CD4-positive, alpha-beta T cell (primary cell): ENCODE measurements at regions not wholly inside any gene's neighbourhood (a gene's known extent, or its start where the extent isn't known, plus 50 kb on each side); places are given as distances from the start of the nearest gene placed in this dataset.

Experiments used
- ATAC-seq: fragments of 200-7000 bp; cut with Tn5 transposase; one replicate; pipeline ENCODE4 v1.10.0; 2022; ENCODE audit warnings: mild to moderate bottlenecking; ENCODE audit not compliant: poor library complexity
- CTCF ChIA-PET: fragments of 350-600 bp; sonication (Branson Sonifier 250); formaldehyde crosslinking; loops from one replicate; lab custom pipeline; 2021; ENCODE audit warnings: antibody characterized with exemption, inconsistent platforms; lab: Charles Lee
- POLR2A ChIA-PET: fragments of 350-600 bp; sonication (Branson Sonifier 250); formaldehyde crosslinking; loops from one replicate; lab custom pipeline; 2021; ENCODE audit warnings: antibody characterized with exemption, inconsistent platforms; lab: Charles Lee
- DNase-seq, 14 experiments: peaks; one replicate each; pipeline ENCODE4 v3.0.0-alpha.2; 2013 to 2020; ENCODE audit warnings: mixed read lengths in 2 of 14
- H3K27ac ChIP-seq, 2 donors: one replicate each; pipeline versions ENCODE4 v1.5.1 to v1.7.0; 2013; ENCODE audit warnings: low read length in 2 of 2, low read depth in 1 of 2, mild to moderate bottlenecking in 1 of 2
- H3K27me3 ChIP-seq, 2 experiments: 1 replicate in 1 of 2; 2 replicates in 1 of 2; pipeline versions ENCODE4 v1.6.1 to v1.7.0; 2013; ENCODE audit warnings: low read length in 2 of 2, control low read depth in 1 of 2, mild to moderate bottlenecking in 1 of 2, moderate library complexity in 1 of 2; ENCODE audit not compliant: insufficient read depth in 2 of 2, control insufficient read depth in 1 of 2
- H3K36me3 ChIP-seq: one replicate; pipeline ENCODE4 v1.6.1; 2013; ENCODE audit warnings: low read length, control low read depth; ENCODE audit not compliant: insufficient read depth
- H3K4me1 ChIP-seq: one replicate; pipeline ENCODE4 v1.6.1; 2013; ENCODE audit warnings: low read length, control low read depth; ENCODE audit not compliant: insufficient read depth
- H3K4me3 ChIP-seq: one replicate; pipeline ENCODE4 v1.5.1; 2013; ENCODE audit warnings: mild to moderate bottlenecking, low read length, moderate library complexity
- H3K9me3 ChIP-seq, 2 experiments: 1 replicate in 1 of 2; 2 replicates in 1 of 2; pipeline versions ENCODE4 v1.6.1 to v1.7.0; 2013; ENCODE audit warnings: low read length in 2 of 2, mild to moderate bottlenecking in 2 of 2, control low read depth in 1 of 2, moderate library complexity in 1 of 2; ENCODE audit not compliant: control insufficient read depth in 1 of 2, insufficient read depth in 1 of 2
- H3K27ac Mint-ChIP-seq: one replicate; pipeline ENCODE4 v1.8.0; 2020; ENCODE audit warnings: mixed read lengths
- H3K27me3 Mint-ChIP-seq: one replicate; pipeline ENCODE4 v1.8.0; 2021; ENCODE audit warnings: mixed read lengths
- H3K36me3 Mint-ChIP-seq: one replicate; pipeline ENCODE4 v1.8.0; 2021; ENCODE audit warnings: low read depth, mixed read lengths
- H3K4me1 Mint-ChIP-seq: one replicate; pipeline ENCODE4 v1.8.0; 2021; ENCODE audit warnings: low read depth, mixed read lengths
- H3K4me3 Mint-ChIP-seq: one replicate; pipeline ENCODE4 v1.8.0; 2020; ENCODE audit warnings: mild to moderate bottlenecking, mixed read lengths
- H3K9me3 Mint-ChIP-seq: one replicate; pipeline ENCODE4 v1.8.0; 2020; ENCODE audit warnings: mixed read lengths
- intact Hi-C, 2 experiments: fragments of 100-400 bp; cut with DNase I in 1 of 2; cut with micrococcal nuclease in 1 of 2; formaldehyde crosslinking; loops; one replicate each; pipeline versions ENCODE4 v1.15.1 to v1.9.0; 2023 to 2025; cut with DNase I, micrococcal nuclease
- TF ChIP-seq, protein P1 (sequence below): fragments of 200-600 bp; IDR thresholded peaks from one replicate; pipeline ENCODE4 v1.8.0; 2022; ENCODE audit warnings: antibody characterized with exemption, mild to moderate bottlenecking

- DNase-seq (no peak), ATAC-seq (no peak)
- no peaks in the 10 kb centered on the region for H3K36me3 Mint-ChIP-seq
- no peak overlapping the region for H3K4me3 Mint-ChIP-seq
- no peaks in the 10 kb centered on the region for H3K27me3 Mint-ChIP-seq
- TF ChIP-seq, protein P1, sequence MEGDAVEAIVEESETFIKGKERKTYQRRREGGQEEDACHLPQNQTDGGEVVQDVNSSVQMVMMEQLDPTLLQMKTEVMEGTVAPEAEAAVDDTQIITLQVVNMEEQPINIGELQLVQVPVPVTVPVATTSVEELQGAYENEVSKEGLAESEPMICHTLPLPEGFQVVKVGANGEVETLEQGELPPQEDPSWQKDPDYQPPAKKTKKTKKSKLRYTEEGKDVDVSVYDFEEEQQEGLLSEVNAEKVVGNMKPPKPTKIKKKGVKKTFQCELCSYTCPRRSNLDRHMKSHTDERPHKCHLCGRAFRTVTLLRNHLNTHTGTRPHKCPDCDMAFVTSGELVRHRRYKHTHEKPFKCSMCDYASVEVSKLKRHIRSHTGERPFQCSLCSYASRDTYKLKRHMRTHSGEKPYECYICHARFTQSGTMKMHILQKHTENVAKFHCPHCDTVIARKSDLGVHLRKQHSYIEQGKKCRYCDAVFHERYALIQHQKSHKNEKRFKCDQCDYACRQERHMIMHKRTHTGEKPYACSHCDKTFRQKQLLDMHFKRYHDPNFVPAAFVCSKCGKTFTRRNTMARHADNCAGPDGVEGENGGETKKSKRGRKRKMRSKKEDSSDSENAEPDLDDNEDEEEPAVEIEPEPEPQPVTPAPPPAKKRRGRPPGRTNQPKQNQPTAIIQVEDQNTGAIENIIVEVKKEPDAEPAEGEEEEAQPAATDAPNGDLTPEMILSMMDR: no peak
- H3K27ac Mint-ChIP-seq: no peak overlapping the region
- Histone ChIP-seq H3K36me3 (no peaks in the 10 kb centered on the region), H3K27ac (no peak overlapping the region), H3K27me3 (no peaks in the 10 kb centered on the region), H3K4me3 (no peak overlapping the region), H3K4me1 (no peaks in the 10 kb centered on the region), H3K9me3 (no peaks in the 10 kb centered on the region)
- intact Hi-C loops: no loop called here
- H3K9me3 Mint-ChIP-seq: no peaks in the 10 kb centered on the region
- POLR2A ChIA-PET: no interaction called here
- no peaks in the 10 kb centered on the region for H3K4me1 Mint-ChIP-seq
- CTCF ChIA-PET: no interaction called here
These were observed 108.4 kb upstream of the PALS2 start for GRCh38 chr7:24464861-24465260.

- intact Hi-C loops: no loop called here
- H3K4me1 Mint-ChIP-seq: no peaks in the 10 kb centered on the region
- H3K27me3 ChIP-seq: no peaks in the 10 kb centered on the region
- no peak overlapping the region for H3K4me3 Mint-ChIP-seq
- DNase-seq (no peak), ATAC-seq (no peak)
- CTCF ChIA-PET: no interaction called here
- H3K27ac ChIP-seq: no peak overlapping the region
- H3K36me3 ChIP-seq: no peaks in the 10 kb centered on the region
- POLR2A ChIA-PET: interaction anchor here (0.6 kb wide), 1 partner anchor 9 kb away, joined by 3 read pairs; no protein-coding TSS in a partner anchor
- no peaks in the 10 kb centered on the region for H3K9me3 Mint-ChIP-seq
- H3K36me3 Mint-ChIP-seq: no peaks in the 10 kb centered on the region
- TF ChIP-seq, protein P1: no peak
- no peaks in the 10 kb centered on the region for H3K9me3 ChIP-seq
- H3K27ac Mint-ChIP-seq: no peak overlapping the region
- no peaks in the 10 kb centered on the region for H3K27me3 Mint-ChIP-seq
- H3K4me1 ChIP-seq: no peaks in the 10 kb centered on the region
- H3K4me3 ChIP-seq: no peak overlapping the region
These were observed 107.0 kb upstream of the PALS2 start for GRCh38 chr7:24466168-24466768.

GRCh38 chr7:24469118-24469517 is 104.1 kb upstream of the PALS2 start:
- ChIA-PET POLR2A (no interaction called here), CTCF (interaction anchor here (0.6 kb wide), 1 partner anchor 11 kb away, joined by 3 read pairs; no protein-coding TSS in a partner anchor)
- no peaks in the 10 kb centered on the region for H3K4me1 Mint-ChIP-seq
- Histone ChIP-seq H3K27ac (no peak overlapping the region), H3K9me3 (no peaks in the 10 kb centered on the region), H3K4me3 (no peak overlapping the region), H3K4me1 (no peaks in the 10 kb centered on the region), H3K27me3 (no peaks in the 10 kb centered on the region), H3K36me3 (no peaks in the 10 kb centered on the region)
- no peak overlapping the region for H3K4me3 Mint-ChIP-seq
- intact Hi-C loops: no loop called here
- H3K27ac Mint-ChIP-seq: no peak overlapping the region
- ATAC-seq (no peak), DNase-seq (no peak)
- no peaks in the 10 kb centered on the region for H3K36me3 Mint-ChIP-seq
- TF ChIP-seq, protein P1: no peak
- H3K27me3 Mint-ChIP-seq: no peaks in the 10 kb centered on the region
- no peaks in the 10 kb centered on the region for H3K9me3 Mint-ChIP-seq
